ENCODE measurements at regions not wholly inside any gene's neighbourhood (a gene's known extent, or its start where the extent isn't known, plus 50 kb on each side); places are given as distances from the start of the nearest gene placed in this dataset.

- H3K4me3 ChIP-seq (ENCODE audit: low read length), result no peak overlapping the region
These were observed 124.1 kb upstream of the AFF2 start for GRCh38 chrX:148376342-148376741.

GRCh38 chrX:148380107-148380506, 120.3 kb upstream of the AFF2 start:
- H3K27ac ChIP-seq (ENCODE audit: low read length), result peak overlapping the region; percentile 99
- no peaks in the 10 kb centered on the region for H3K9me3 ChIP-seq (ENCODE audit: insufficient read depth, low read length)
- no peaks in the 10 kb centered on the region for H3K27me3 ChIP-seq (ENCODE audit: low read depth, low read length)
- no peaks in the 10 kb centered on the region for H4K20me1 ChIP-seq (ENCODE audit: insufficient read depth, low read length)
- peak overlapping the region; percentile 47 for H3K4me3 ChIP-seq (ENCODE audit: low read length)
- peak overlapping the region; percentile 99 for H3K4me2 ChIP-seq (ENCODE audit: low read length)
- peak overlapping the region; percentile 11; the same call in 1 of the 2 replicates for H3K9ac ChIP-seq (ENCODE audit: low read length)
- H3K79me2 ChIP-seq (ENCODE audit: low read length), result no peaks in the 10 kb centered on the region
- peaks cover 28% of the 10 kb centered on the region for H3K4me1 ChIP-seq (ENCODE audit: low read length)
- H3K36me3 ChIP-seq (replicated peaks; ENCODE audit: low read depth, low read length), result no peaks in the 10 kb centered on the region
- TF ChIP-seq EZH2phosphoT487 (IDR thresholded peaks at IDR 0.05; ENCODE audit: low read depth), result no peak
- TF ChIP-seq CTCF (IDR thresholded peaks at IDR 0.05; ENCODE audit: low read depth, low read length), result peak; percentile 32
- no peak overlapping the region; the same call in 1 of the 2 replicates for H2AFZ ChIP-seq (ENCODE audit: low read depth, low read length)

More at GRCh38 chrX:148376342-148376741, 124.1 kb upstream of the AFF2 start:
- H3K36me3 ChIP-seq (replicated peaks; ENCODE audit: low read depth, low read length), result no peaks in the 10 kb centered on the region
- H3K27me3 ChIP-seq (ENCODE audit: low read depth, low read length), result no peaks in the 10 kb centered on the region
- no peaks in the 10 kb centered on the region for H3K79me2 ChIP-seq (ENCODE audit: low read length)
- no peak overlapping the region for H3K9ac ChIP-seq (ENCODE audit: low read length)
- H3K4me2 ChIP-seq (ENCODE audit: low read length), result no peak overlapping the region
- H3K4me1 ChIP-seq (ENCODE audit: low read length), result peaks cover 26% of the 10 kb centered on the region
- H2AFZ ChIP-seq (ENCODE audit: low read depth, low read length), result no peak overlapping the region
- H3K9me3 ChIP-seq (ENCODE audit: insufficient read depth, low read length), result no peaks in the 10 kb centered on the region
- H3K27ac ChIP-seq (ENCODE audit: low read length), result no peak overlapping the region
- H4K20me1 ChIP-seq (ENCODE audit: insufficient read depth, low read length), result no peaks in the 10 kb centered on the region
- TF ChIP-seq EZH2phosphoT487 (IDR thresholded peaks at IDR 0.05; ENCODE audit: low read depth), result no peak
- TF ChIP-seq CTCF (IDR thresholded peaks at IDR 0.05; ENCODE audit: low read depth, low read length), result no peak

GRCh38 chrX:148380650-148381561, 119.5 kb upstream of the AFF2 start:
- TF ChIP-seq EZH2phosphoT487 (IDR thresholded peaks at IDR 0.05; ENCODE audit: low read depth) (no peak), CTCF (IDR thresholded peaks at IDR 0.05; ENCODE audit: low read depth, low read length) (no peak)
- Histone ChIP-seq H2AFZ (ENCODE audit: low read depth, low read length) (0 out of 2 replicates have a peak overlapping the region, but pooled peaks have one; percentile 58), H4K20me1 (ENCODE audit: insufficient read depth, low read length) (no peaks in the 10 kb centered on the region)

GRCh38 chrX:148381603-148382002, 118.8 kb upstream of the AFF2 start:
- Histone ChIP-seq H4K20me1 (ENCODE audit: insufficient read depth, low read length) (no peaks in the 10 kb centered on the region), H3K4me1 (ENCODE audit: low read length) (peaks cover 28% of the 10 kb centered on the region), H3K36me3 (replicated peaks; ENCODE audit: low read depth, low read length) (no peaks in the 10 kb centered on the region), H3K79me2 (ENCODE audit: low read length) (no peaks in the 10 kb centered on the region), H3K4me2 (ENCODE audit: low read length) (peak overlapping the region; percentile 99), H3K27me3 (ENCODE audit: low read depth, low read length) (no peaks in the 10 kb centered on the region), H3K9me3 (ENCODE audit: insufficient read depth, low read length) (no peaks in the 10 kb centered on the region), H3K9ac (ENCODE audit: low read length) (peak overlapping the region; percentile 89), H2AFZ (ENCODE audit: low read depth, low read length) (0 out of 2 replicates have a peak overlapping the region, but pooled peaks have one; percentile 56), H3K4me3 (ENCODE audit: low read length) (peak overlapping the region; percentile 80), H3K27ac (ENCODE audit: low read length) (peak overlapping the region; percentile 99)
- TF ChIP-seq EZH2phosphoT487 (IDR thresholded peaks at IDR 0.05; ENCODE audit: low read depth) (no peak), CTCF (IDR thresholded peaks at IDR 0.05; ENCODE audit: low read depth, low read length) (no peak)

More at GRCh38 chrX:148380650-148381561, 119.5 kb upstream of the AFF2 start:
- Histone ChIP-seq H3K4me3 (ENCODE audit: low read length) (peak overlapping the region; percentile 80), H3K4me1 (ENCODE audit: low read length) (peaks cover 28% of the 10 kb centered on the region), H3K9me3 (ENCODE audit: insufficient read depth, low read length) (no peaks in the 10 kb centered on the region), H3K36me3 (replicated peaks; ENCODE audit: low read depth, low read length) (no peaks in the 10 kb centered on the region), H3K27me3 (ENCODE audit: low read depth, low read length) (no peaks in the 10 kb centered on the region), H3K79me2 (ENCODE audit: low read length) (no peaks in the 10 kb centered on the region), H3K27ac (ENCODE audit: low read length) (peak overlapping the region; percentile 99), H3K9ac (ENCODE audit: low read length) (peak overlapping the region; percentile 89), H3K4me2 (ENCODE audit: low read length) (peak overlapping the region; percentile 99)
